Right ventricle myocardium inferior (tissue), 1 donor: ENCODE measurements at regions not wholly inside any gene's neighbourhood (a gene's known extent, or its start where the extent isn't known, plus 50 kb on each side); places are given as distances from the start of the nearest gene placed in this dataset.
"Not testable (repeated sequence)": the region's sequence is repeated elsewhere in the genome, so short reads cannot be mapped to it uniquely, and the experiment has no call there.

ENCODE experiments used
- ATAC-seq: fragments of 200-7000 bp; cut with Tn5 transposase; one replicate; pipeline ENCODE4 v1.9.1; 2020; ENCODE audit warnings: mild to moderate bottlenecking, moderate library complexity
- DNase-seq: peaks from one replicate; pipeline ENCODE4 v3.0.0; 2021; ENCODE audit errors: missing footprints
- intact Hi-C: fragments of 100-400 bp; cut with DNase I; formaldehyde crosslinking; loops from one replicate; pipeline ENCODE4 v1.11.0; 2022
- donor health status: DM: no; HTN: yes; CAD: no; lungs with severe emphysema.

DNA sequence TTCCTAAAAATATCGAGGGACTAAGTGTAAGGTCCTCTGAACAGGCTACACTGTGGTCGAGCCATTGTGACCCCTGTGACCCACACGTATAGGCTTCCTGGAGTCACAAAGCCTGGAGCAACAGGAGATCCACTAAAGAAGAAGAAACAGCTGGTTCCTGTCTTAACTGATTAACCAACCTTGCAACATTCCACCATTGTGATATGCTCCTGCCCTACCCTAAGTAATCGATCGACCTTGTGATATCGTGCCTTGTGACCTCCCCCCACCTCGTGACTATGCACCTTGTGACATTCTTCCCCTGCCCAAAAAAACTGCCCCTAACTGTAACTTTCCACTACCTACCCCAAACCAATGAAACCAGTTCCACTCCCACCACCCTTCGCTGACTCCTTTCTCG, 304.6 kb upstream of the FAM78B start:
- intact Hi-C loops, result no loop called here
- ATAC-seq (no peak), DNase-seq (no peak)

DNA sequence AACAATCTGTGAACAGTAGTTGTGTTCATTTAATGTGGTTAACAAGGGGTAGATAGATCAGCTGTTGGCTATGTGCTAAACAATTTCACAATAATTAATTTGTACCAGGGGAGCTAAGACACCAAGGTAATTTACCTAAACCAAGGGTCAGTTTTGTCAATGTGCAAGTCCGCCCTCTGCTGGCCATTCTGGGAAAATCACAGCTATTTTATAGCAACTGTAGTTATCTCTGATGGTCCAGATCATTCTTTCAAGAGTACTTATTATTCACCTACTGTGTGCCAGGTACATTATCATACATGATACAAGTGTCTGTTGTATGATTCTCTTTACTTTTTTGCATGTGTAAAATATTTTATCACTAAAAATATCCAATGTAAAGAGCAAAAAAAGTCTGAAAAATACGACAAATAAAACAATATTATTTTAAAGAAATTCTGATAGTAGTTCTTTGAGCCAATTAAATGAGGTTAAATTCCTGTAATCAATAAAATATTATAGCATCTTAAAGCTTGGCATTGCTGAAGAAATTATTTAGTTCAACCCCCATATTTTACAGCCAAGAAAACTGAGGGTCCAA, 312.3 kb upstream of the FAM78B start:
- no peak for DNase-seq
- intact Hi-C loops, result loop anchor here (5.0 kb wide), 1 partner anchor 552 kb away; no protein-coding TSS in a partner anchor
- no peak for ATAC-seq

DNA sequence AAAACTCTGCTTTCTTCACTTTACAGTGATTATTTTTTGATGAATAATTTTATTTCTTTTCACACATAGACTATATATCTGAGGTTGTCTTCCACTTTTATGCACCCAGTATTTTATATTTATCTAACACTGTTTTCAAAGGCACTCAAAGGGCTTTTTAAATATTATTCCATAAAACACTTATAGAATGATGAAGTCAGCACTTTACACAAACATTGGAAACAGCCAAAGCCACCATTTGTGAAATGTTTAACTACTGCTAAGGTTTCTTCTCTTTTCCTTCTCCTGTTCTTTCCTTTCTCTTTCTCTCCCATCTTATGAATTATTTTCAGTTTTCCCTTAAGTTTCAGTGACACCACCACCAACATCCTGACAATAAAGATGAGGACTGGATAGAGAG, 317.7 kb upstream of the FAM78B start:
- no peak for DNase-seq
- intact Hi-C loops, result no loop called here

DNA sequence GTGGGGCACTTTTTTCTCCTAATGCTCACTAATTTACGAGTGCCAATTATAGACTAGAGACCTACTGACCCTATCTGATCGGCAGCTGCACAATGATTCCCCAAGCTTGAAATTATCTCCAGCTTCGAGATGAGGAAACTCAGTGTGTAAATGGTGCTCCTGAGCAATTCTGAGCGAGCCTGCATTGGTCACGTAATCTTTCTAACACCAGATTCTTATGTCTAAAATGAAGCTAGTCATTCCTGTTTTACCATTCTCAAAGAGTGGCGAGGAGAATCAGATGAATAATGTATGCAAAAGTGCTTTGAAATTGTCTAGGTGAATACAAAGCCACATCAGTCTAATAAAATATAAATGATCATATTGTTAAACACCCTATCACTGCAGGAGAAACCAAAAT, 318.1 kb upstream of the FAM78B start:
- DNase-seq, result no peak
- intact Hi-C loops, result no loop called here
- no peak for ATAC-seq

More for the DNA sequence above, 317.7 kb upstream of the FAM78B start:
- ATAC-seq, result no peak

DNA sequence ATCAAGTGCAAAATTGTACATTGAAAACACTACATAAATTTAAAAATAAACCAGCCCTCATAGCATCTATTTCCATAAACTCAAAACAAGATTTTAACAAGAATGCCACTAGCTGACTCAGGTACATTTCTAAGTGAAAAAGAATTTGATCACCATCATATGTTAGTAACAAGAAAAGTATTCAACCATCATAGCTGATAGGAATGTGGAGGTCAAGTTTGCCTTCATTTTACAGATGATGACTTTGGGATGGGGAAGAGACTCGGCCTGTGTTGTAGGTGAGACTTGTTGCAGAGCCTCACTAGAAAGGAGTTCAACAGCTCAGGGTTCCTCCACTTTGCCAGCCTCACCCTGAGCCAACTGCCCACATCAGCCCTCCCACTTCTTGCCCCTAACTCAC, 318.8 kb upstream of the FAM78B start:
- ATAC-seq, result no peak
- no peak for DNase-seq
- intact Hi-C loops, result no loop called here

DNA sequence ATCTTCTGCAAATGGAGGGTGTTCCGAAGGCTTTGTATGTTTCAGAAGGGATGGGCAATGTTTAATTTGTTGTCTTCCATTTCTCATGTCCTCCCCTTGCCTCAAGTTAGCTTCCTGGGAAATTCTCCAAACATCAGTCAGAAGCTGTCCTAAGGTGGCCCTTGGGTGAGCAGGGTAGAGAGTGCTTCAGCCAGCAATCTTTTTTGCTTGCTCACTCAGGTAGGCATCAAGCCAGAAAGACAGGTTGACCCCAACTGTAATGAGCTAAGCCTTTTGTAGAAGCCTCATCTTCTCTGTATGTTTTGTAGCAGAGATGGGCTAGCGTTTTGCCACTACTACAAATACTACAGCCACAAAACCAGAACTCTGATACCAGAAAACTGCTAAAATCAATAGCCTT, 321.5 kb upstream of the FAM78B start:
- ATAC-seq, result no peak
- DNase-seq, result no peak
- intact Hi-C loops, result no loop called here

DNA sequence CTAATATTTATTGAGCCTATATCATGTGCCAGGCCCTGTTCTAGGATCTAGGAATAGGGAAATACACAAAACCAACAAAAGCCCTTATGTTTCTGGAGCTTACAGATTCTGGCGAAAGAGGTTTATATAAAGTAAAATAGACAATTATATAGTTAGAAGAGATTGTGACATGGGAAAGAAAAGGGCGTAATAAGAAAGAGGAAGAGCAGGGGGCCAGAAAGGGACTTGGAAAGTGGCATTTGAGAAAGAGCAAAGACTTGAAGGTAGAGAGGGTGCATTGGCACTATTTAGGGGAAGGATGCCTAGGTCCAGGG, 322.5 kb upstream of the FAM78B start:
- no peak for DNase-seq
- intact Hi-C loops, result no loop called here
- no peak for ATAC-seq

DNA sequence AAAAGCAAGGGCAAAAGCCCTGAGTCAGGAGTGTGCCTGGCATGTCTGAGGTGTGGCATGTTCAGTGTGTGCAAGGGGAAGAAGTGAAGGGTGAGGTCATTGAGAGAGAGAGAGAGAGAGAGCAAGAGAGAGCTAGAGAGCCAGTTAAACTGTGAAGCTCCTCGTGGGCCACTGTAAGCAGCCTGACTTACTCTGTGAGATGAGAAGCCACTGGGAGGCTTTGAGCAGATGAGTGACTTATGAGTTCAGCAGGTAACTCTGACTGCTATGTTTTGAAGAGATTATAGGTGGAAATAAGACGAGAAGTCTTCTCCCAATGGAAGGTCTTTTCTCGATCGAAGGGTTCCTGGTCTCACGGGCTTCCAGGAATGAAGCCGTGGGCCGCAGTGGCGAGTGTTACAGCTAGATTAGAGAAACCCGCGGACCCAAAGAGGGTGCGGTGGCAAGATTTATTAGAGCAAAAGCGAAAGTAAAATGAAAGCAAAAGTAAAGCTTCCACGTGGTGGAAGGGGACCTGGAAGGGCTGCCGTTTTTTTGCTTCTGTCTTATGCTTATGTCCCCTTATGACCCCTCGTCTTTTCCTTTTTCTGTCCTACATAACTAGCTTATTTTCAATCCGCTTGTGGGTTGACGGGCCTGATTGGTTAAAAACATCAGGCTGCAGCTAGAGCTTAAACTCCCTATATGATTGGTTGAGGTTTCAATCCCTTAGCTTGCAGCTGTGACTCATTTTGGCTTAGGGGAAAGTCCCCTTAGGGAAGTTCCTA, 323.1 kb upstream of the FAM78B start:
- intact Hi-C loops, result no loop called here
- ATAC-seq (no peak), DNase-seq (no peak)

DNA sequence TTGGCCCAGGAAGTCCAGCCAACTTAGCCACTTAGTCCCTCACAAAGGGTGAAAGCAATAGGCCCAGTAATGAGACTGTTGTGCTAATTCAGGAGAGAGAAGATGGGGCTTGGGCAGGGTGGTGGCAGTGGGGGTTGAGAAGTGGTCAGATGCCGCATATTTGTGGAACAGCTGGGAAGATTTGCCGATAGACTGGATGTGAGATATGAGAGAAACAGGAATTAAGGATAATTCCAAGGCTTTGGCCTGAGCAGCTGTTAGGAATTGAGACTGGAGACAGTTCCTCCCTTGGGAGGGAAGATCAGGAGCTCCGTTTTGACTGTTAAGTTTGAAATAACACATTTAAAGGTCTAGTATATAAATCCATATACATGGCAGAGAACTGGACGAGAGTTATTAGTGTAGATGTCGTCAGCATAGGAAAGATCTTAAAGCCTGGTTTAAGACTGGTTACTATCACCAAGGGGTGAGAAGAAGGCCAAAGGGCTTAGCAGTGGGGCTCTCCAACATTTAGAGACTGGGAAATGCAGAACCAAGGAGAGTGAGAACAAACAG, 323.7 kb upstream of the FAM78B start:
- DNase-seq (no peak), ATAC-seq (no peak)
- intact Hi-C loops, result no loop called here

DNA sequence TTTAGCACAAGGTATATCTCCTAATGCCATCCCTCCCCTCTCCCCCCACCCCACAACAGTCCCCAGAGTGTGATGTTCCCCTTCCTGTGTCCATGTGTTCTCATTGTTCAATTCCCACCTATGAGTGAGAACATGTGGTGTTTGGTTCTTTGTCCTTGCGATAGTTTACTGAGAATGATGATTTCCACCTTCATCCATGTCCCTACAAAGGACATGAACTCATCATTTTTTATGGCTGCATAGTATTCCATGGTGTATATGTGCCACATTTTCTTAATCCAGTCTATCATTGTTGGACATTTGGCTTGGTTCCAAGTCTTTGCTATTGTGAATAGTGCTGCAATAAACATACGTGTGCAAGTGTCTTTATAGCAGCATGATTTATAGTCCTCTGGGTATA, 327.0 kb upstream of the FAM78B start:
- intact Hi-C loops, ATAC-seq, DNase-seq: not testable (repeated sequence)

DNA sequence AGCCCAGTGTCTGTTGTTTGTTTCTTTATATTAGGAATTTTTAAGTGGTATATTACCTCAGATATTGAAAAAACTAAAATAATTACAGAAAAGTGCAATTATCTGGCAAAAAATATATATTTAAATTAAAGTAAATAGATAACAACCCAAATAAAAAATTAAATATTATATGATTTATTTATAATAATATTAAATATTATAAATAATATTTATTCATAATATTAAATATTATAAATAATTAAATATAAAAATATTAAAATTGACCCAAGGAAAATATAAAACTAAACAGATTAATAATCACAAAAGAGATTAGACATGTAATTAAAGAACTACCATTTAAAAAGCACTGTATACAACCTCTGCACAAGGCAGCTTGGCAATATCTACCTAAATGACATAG, 331.9 kb upstream of the POGK start:
- no peak for ATAC-seq
- intact Hi-C loops, result no loop called here
- DNase-seq, result no peak

DNA sequence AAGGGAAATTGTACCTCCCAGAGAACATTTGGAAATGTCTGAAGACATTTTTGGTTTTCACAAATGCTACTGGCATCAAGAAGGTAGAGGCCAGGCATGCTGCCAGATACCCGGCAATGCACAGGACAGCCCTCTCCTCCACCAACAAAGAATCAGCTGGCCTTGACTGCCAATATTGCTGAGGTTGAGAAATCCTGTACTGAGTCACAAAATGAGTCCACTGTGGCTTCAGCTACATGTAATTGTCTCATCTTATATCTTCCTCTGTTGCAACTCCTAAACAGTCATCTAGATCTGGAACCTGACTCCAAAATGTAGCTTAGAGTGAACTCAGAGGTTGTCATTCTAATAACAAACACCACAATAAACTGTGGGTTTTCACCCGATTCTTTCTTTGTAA, 327.5 kb upstream of the POGK start:
- DNase-seq (no peak), ATAC-seq (no peak)
- intact Hi-C loops, result no loop called here

DNA sequence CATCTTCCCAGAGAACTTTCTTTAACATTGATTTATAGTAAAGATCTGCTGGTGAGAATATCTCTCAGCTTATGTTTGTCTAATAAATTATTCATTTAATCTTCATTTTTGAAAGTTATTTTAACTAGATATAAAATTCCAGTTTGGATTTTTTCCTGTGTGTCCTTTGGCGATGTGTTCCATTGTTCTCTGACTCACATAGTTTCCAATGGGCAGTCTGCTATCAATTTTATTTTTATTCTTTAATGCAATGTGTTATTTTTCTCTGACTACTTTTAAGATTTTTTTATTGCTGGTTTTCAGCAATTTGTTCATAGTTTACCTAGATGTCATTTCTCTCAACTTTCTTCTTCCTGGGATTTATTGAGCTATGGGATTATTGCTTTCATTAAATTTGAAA, 325.2 kb upstream of the POGK start:
- intact Hi-C loops, result no loop called here
- no peak for ATAC-seq

DNA sequence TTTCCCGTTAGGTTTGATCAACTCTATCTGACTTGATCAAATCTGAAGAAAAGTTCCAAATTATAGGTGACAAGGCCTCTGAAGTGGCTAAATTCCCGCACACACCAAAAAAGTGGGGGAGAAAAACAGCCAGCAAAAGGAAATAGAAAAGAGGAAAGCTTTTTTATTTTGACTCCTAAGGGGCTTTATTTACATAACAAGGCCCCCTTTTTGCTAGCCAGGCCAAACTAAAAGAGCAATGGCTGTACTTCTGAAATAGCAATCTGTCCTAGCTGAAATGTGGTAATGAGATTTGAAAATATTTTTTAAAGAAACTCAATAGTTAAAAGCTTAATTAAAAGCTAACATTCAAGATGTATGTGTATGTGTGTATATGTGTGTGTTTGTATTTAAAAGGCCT, 311.5 kb upstream of the POGK start:
- no peak for DNase-seq
- intact Hi-C loops, result loop anchor here (10.0 kb wide), 1 partner anchor 307 kb away; the partner anchor contains the start of gene POGK
- ATAC-seq, result no peak

More for the DNA sequence above, 325.2 kb upstream of the POGK start:
- DNase-seq, result no peak

DNA sequence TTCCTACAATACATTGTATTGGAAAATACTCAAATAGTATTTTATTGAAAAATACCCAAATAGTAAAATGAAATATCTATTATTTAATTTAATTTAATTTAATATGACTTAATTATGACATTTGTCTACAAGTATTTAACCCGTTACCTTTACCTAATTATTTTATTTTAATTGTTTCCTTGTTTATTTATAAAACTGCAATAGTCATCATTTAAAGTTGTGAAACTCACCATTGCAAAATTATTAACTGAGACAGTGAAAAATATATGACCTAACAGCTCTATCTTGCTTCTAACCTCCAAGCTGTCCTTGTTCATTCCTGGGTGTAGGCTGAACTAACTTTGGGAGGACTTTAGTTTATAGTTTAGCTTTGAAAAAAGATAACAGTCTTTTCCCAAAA, 300.6 kb upstream of the POGK start:
- DNase-seq, result no peak
- no peak for ATAC-seq
- intact Hi-C loops, result no loop called here

DNA sequence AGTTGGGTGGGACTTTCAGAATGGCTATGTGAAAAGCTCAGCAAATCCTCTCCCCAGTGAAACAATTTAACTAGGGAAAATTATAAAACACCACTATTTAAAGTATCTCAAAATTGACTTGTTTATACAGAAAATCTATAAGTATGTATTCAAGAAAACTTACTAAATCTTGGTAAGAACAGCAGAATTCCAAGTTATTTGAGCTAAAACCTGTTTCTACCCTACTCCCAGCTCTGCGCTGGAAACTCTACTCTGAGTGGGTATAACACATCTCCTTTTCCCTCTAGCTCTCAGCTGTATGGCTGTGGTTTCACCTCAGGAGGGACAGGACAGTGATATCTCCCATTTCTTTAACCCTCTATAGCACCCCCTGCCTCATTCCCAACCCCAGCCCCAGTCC, 295.2 kb upstream of the POGK start:
- no peak for DNase-seq
- intact Hi-C loops, result no loop called here
- ATAC-seq, result no peak

DNA sequence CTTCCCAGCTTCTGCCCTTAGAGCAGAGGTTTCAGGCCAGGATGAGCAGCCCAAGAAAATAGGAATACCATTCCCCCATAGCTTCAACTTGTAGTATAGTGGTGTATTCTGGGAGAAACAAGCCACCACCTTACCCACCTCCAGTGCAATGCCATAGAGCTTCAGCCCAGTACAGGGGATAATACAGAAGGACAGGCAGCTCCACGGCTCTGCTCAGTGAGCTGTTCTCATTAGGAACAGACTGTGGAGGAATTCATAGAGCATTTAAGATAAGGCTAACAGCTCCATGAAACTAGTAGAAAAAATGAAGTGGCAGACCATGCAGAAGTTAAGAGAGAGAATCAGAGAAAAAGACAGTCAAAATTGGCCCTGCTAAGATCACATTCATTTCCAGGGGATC, 294.7 kb upstream of the POGK start:
- intact Hi-C loops, result no loop called here
- no peak for DNase-seq
- peak; percentile 42 for ATAC-seq

DNA sequence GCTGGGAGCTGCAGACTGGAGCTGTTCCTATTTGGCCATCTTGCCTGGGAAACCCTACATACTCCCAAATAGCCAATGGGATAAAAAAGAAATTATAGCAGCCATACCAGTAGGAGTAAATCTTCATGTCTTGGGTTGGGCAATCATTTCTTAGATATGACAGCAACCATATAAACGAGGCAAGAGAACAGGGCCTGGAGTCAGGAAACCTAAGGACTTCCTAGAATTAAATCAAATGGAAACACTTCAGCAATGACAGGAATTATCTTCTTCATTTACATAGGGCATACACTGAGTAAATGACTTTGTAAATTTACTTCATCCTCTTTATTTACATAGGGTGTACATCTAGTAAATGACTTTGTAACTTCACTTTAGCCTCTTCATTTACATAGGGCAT, 286.6 kb upstream of the POGK start:
- DNase-seq, result no peak
- ATAC-seq, result no peak
- intact Hi-C loops, result no loop called here

DNA sequence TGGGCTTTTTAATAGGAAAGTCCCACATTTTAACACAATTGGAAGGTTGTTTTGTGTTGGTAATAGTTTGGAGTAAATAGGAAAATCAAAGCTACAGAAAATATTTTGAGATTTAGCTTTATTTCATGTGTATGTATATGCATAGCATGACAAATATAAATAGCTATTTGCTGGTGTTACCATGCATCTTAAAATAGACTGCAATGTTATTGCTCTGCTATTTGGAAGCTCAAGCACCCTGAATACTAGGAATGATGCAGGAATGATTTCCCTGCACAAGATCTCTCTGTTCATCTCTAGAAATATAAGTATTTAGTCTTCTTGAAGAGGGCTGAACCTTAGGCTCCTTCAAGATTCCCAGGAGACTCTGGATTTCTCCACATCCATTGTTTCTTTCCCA, 268.3 kb upstream of the POGK start:
- intact Hi-C loops, result no loop called here

DNA sequence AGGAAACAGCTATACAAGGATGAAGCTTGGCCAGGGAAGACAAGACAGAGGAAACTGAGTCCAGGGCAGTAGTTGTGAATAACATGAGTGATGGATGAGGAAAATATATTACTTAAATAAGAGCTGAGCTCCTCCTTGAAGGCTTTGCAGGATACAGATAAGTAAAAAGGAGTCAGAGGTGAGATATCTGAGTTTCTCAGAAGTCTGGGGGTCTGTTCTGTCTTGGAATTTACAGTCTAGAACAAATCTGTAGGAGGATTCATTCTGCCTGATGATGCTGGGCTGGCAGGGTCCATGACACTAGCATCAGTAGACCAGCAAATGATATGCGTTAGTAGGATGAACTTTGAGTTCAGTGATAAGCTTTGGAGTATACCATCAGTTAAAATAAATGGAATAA, 266.1 kb upstream of the POGK start:
- ATAC-seq (no peak), DNase-seq (no peak)
- intact Hi-C loops, result no loop called here

More for the DNA sequence above, 268.3 kb upstream of the POGK start:
- DNase-seq (no peak), ATAC-seq (no peak)
